ENCODE measurements at regions not wholly inside any gene's neighbourhood (a gene's known extent, or its start where the extent isn't known, plus 50 kb on each side); places are given as distances from the start of the nearest gene placed in this dataset.

- Histone ChIP-seq H3K9ac (ENCODE audit: low read length in 5 of 5) (no peak overlapping the region), H3K36me3 (ENCODE audit: control insufficient read depth in 5 of 5, insufficient read depth in 5 of 5, low read length in 5 of 5) (no peaks in the 10 kb centered on the region), H3K27me3 (ENCODE audit: control insufficient read depth in 5 of 5, insufficient read depth in 4 of 5, low read length in 5 of 5) (peaks cover 6 to 18% (median 13%) of the 10 kb centered on the region in 5 donors), H3K27ac (ENCODE audit: low read depth, low read length) (no peak overlapping the region), H3K9me3 (ENCODE audit: control insufficient read depth in 5 of 5, low read length in 5 of 5) (peaks cover 0 to 8% (median 4%) of the 10 kb centered on the region in 5 donors), H3K4me3 (ENCODE audit: low read depth in 1 of 5, low read length in 5 of 5) (no peak overlapping the region), H3K4me1 (ENCODE audit: control insufficient read depth in 5 of 5, insufficient read depth in 5 of 5, low read length in 5 of 5) (no peaks in the 10 kb centered on the region)
These were observed 122.1 kb upstream of the GPR12 start for GRCh38 chr13:26882731-26883130.

DNA sequence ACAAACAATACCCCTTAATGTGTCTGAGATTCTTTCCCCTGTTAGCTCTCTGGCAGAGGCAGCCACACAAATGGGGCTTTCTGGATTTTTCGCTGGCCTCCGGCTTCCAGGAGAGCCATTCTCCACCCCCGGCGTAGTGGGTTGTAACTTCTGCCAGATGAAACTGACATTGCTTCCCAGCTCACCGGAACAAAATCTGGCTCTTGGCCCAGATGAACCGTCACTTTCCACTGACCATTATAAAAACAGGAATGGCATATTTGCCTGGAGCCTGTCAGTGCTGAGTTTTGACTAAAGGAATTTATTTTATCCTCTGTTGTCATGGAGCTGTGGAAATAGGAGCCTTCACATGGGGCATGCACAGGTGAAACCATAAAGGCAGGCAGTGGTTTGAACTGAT lies 120.6 kb upstream of the GPR12 start:
- H3K4me3 ChIP-seq (ENCODE audit: low read depth in 1 of 5, low read length in 5 of 5): no peak overlapping the region
- no peaks in the 10 kb centered on the region for H3K4me1 ChIP-seq (ENCODE audit: control insufficient read depth in 5 of 5, insufficient read depth in 5 of 5, low read length in 5 of 5)
- no peaks in the 10 kb centered on the region for H3K36me3 ChIP-seq (ENCODE audit: control insufficient read depth in 5 of 5, insufficient read depth in 5 of 5, low read length in 5 of 5)
- no peak overlapping the region for H3K27ac ChIP-seq (ENCODE audit: low read depth, low read length)
- H3K9ac ChIP-seq (ENCODE audit: low read length in 5 of 5): no peak overlapping the region
- peaks cover 0 to 12% (median 11%) of the 10 kb centered on the region in 5 donors for H3K9me3 ChIP-seq (ENCODE audit: control insufficient read depth in 5 of 5, low read length in 5 of 5)
- H3K27me3 ChIP-seq (ENCODE audit: control insufficient read depth in 5 of 5, insufficient read depth in 4 of 5, low read length in 5 of 5): peaks cover 6 to 18% (median 13%) of the 10 kb centered on the region in 5 donors

- Histone ChIP-seq H3K9me3 (ENCODE audit: control insufficient read depth in 5 of 5, low read length in 5 of 5) (peaks cover 0 to 14% (median 12%) of the 10 kb centered on the region in 5 donors), H3K9ac (ENCODE audit: low read length in 5 of 5) (no peak overlapping the region), H3K36me3 (ENCODE audit: control insufficient read depth in 5 of 5, insufficient read depth in 5 of 5, low read length in 5 of 5) (no peaks in the 10 kb centered on the region), H3K4me1 (ENCODE audit: control insufficient read depth in 5 of 5, insufficient read depth in 5 of 5, low read length in 5 of 5) (no peaks in the 10 kb centered on the region), H3K27me3 (ENCODE audit: control insufficient read depth in 5 of 5, insufficient read depth in 4 of 5, low read length in 5 of 5) (peaks cover 6 to 18% (median 13%) of the 10 kb centered on the region in 5 donors), H3K27ac (ENCODE audit: low read depth, low read length) (no peak overlapping the region), H3K4me3 (ENCODE audit: low read depth in 1 of 5, low read length in 5 of 5) (no peak overlapping the region)
These were observed 120.1 kb upstream of the GPR12 start for GRCh38 chr13:26880735-26881134.

GRCh38 chr13:26878438-26878837 lies 117.9 kb upstream of the GPR12 start:
- H3K27ac ChIP-seq (ENCODE audit: low read depth, low read length): no peak overlapping the region
- no peaks in the 10 kb centered on the region for H3K36me3 ChIP-seq (ENCODE audit: control insufficient read depth in 5 of 5, insufficient read depth in 5 of 5, low read length in 5 of 5)
- H3K4me3 ChIP-seq (ENCODE audit: low read depth in 1 of 5, low read length in 5 of 5): no peak overlapping the region
- no peak overlapping the region for H3K9ac ChIP-seq (ENCODE audit: low read length in 5 of 5)
- peaks cover 0 to 16% (median 12%) of the 10 kb centered on the region in 5 donors for H3K9me3 ChIP-seq (ENCODE audit: control insufficient read depth in 5 of 5, low read length in 5 of 5)
- H3K4me1 ChIP-seq (ENCODE audit: control insufficient read depth in 5 of 5, insufficient read depth in 5 of 5, low read length in 5 of 5): no peaks in the 10 kb centered on the region
- H3K27me3 ChIP-seq (ENCODE audit: control insufficient read depth in 5 of 5, insufficient read depth in 4 of 5, low read length in 5 of 5): peaks cover 7 to 19% (median 12%) of the 10 kb centered on the region in 5 donors

DNA sequence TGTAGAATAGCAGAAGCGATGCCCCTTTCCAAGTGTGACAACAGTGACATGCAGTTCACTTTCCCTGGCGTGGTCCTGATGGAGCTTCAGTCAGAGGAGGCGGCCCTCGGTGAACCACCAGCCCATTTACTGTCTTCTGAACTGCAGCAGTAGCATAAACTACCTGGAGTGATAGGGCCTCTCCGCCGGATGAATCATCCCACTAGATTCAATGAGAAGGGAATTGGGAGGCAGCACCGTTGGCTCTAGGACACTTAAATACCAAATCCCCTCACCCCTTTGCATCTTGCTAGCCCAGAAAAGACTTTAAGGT lies 112.8 kb upstream of the GPR12 start:
- Histone ChIP-seq H3K9me3 (ENCODE audit: control insufficient read depth in 5 of 5, low read length in 5 of 5) (peaks cover 0 to 16% (median 12%) of the 10 kb centered on the region in 5 donors), H3K27me3 (ENCODE audit: control insufficient read depth in 5 of 5, insufficient read depth in 4 of 5, low read length in 5 of 5) (peaks cover 3 to 7% (median 4%) of the 10 kb centered on the region in 5 donors), H3K27ac (ENCODE audit: low read depth, low read length) (no peak overlapping the region), H3K9ac (ENCODE audit: low read length in 5 of 5) (no peak overlapping the region), H3K36me3 (ENCODE audit: control insufficient read depth in 5 of 5, insufficient read depth in 5 of 5, low read length in 5 of 5) (no peaks in the 10 kb centered on the region), H3K4me3 (ENCODE audit: low read depth in 1 of 5, low read length in 5 of 5) (no peak overlapping the region), H3K4me1 (ENCODE audit: control insufficient read depth in 5 of 5, insufficient read depth in 5 of 5, low read length in 5 of 5) (no peaks in the 10 kb centered on the region)

- Histone ChIP-seq H3K27me3 (ENCODE audit: control insufficient read depth in 5 of 5, insufficient read depth in 4 of 5, low read length in 5 of 5) (peaks cover 3 to 7% (median 4%) of the 10 kb centered on the region in 5 donors), H3K27ac (ENCODE audit: low read depth, low read length) (no peak overlapping the region), H3K9ac (ENCODE audit: low read length in 5 of 5) (no peak overlapping the region), H3K9me3 (ENCODE audit: control insufficient read depth in 5 of 5, low read length in 5 of 5) (peaks cover 0 to 12% (median 8%) of the 10 kb centered on the region in 5 donors), H3K4me1 (ENCODE audit: control insufficient read depth in 5 of 5, insufficient read depth in 5 of 5, low read length in 5 of 5) (no peaks in the 10 kb centered on the region), H3K36me3 (ENCODE audit: control insufficient read depth in 5 of 5, insufficient read depth in 5 of 5, low read length in 5 of 5) (no peaks in the 10 kb centered on the region), H3K4me3 (ENCODE audit: low read depth in 1 of 5, low read length in 5 of 5) (no peak overlapping the region)
These were observed 112.2 kb upstream of the GPR12 start for GRCh38 chr13:26872525-26873385.

- no peaks in the 10 kb centered on the region for H3K36me3 ChIP-seq (ENCODE audit: control insufficient read depth in 5 of 5, insufficient read depth in 5 of 5, low read length in 5 of 5)
- H3K4me3 ChIP-seq (ENCODE audit: low read depth in 1 of 5, low read length in 5 of 5): no peak overlapping the region
- H3K9ac ChIP-seq (ENCODE audit: low read length in 5 of 5): no peak overlapping the region
- no peak overlapping the region for H3K27ac ChIP-seq (ENCODE audit: low read depth, low read length)
- H3K9me3 ChIP-seq (ENCODE audit: control insufficient read depth in 5 of 5, low read length in 5 of 5): no peaks in the 10 kb centered on the region
- peaks cover 0 to 13% (median 4%) of the 10 kb centered on the region in 5 donors for H3K27me3 ChIP-seq (ENCODE audit: control insufficient read depth in 5 of 5, insufficient read depth in 4 of 5, low read length in 5 of 5)
- H3K4me1 ChIP-seq (ENCODE audit: control insufficient read depth in 5 of 5, insufficient read depth in 5 of 5, low read length in 5 of 5): no peaks in the 10 kb centered on the region
These were observed 107.0 kb upstream of the GPR12 start for GRCh38 chr13:26867451-26868091.

- Histone ChIP-seq H3K9ac (ENCODE audit: low read length in 5 of 5) (no peak overlapping the region), H3K36me3 (ENCODE audit: control insufficient read depth in 5 of 5, insufficient read depth in 5 of 5, low read length in 5 of 5) (no peaks in the 10 kb centered on the region), H3K27ac (ENCODE audit: low read depth, low read length) (no peak overlapping the region), H3K4me3 (ENCODE audit: low read depth in 1 of 5, low read length in 5 of 5) (no peak overlapping the region), H3K9me3 (ENCODE audit: control insufficient read depth in 5 of 5, low read length in 5 of 5) (peaks cover 0 to 3% (median 0%) of the 10 kb centered on the region in 5 donors), H3K27me3 (ENCODE audit: control insufficient read depth in 5 of 5, insufficient read depth in 4 of 5, low read length in 5 of 5) (peaks cover 0 to 13% (median 3%) of the 10 kb centered on the region in 5 donors), H3K4me1 (ENCODE audit: control insufficient read depth in 5 of 5, insufficient read depth in 5 of 5, low read length in 5 of 5) (no peaks in the 10 kb centered on the region)
These were observed 104.0 kb upstream of the GPR12 start for GRCh38 chr13:26864576-26864975.

- Histone ChIP-seq H3K36me3 (ENCODE audit: control insufficient read depth in 5 of 5, insufficient read depth in 5 of 5, low read length in 5 of 5) (no peaks in the 10 kb centered on the region), H3K4me3 (ENCODE audit: low read depth in 1 of 5, low read length in 5 of 5) (no peak overlapping the region), H3K27me3 (ENCODE audit: control insufficient read depth in 5 of 5, insufficient read depth in 4 of 5, low read length in 5 of 5) (peaks cover 0 to 13% (median 5%) of the 10 kb centered on the region in 5 donors), H3K9ac (ENCODE audit: low read length in 5 of 5) (no peak overlapping the region), H3K4me1 (ENCODE audit: control insufficient read depth in 5 of 5, insufficient read depth in 5 of 5, low read length in 5 of 5) (no peaks in the 10 kb centered on the region), H3K27ac (ENCODE audit: low read depth, low read length) (no peak overlapping the region), H3K9me3 (ENCODE audit: control insufficient read depth in 5 of 5, low read length in 5 of 5) (peaks cover 0 to 3% (median 0%) of the 10 kb centered on the region in 5 donors)
These were observed 101.4 kb upstream of the GPR12 start for GRCh38 chr13:26861941-26862340.

DNA sequence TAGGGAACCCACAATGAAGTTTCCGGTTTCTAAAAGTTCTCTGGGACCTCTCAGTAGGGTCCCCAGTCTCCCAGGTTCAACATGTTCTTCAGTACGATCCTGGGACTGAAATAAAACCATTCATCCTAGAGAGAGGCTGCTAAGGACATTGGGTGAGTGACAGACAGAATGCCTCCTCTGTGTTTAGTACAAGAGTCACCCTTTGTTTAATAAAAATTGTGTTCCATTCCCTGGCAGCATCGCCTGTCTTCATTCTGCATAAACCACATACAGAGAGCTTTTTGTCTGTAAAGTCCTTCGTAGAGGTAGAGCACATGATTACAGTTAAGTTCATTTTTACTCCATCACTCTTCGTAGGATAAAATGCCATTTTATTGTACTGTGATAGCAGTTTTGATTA lies 95.3 kb upstream of the GPR12 start:
- no peaks in the 10 kb centered on the region for H3K36me3 ChIP-seq (ENCODE audit: control insufficient read depth in 5 of 5, insufficient read depth in 5 of 5, low read length in 5 of 5)
- no peak overlapping the region for H3K9ac ChIP-seq (ENCODE audit: low read length in 5 of 5)
- no peaks in the 10 kb centered on the region for H3K4me1 ChIP-seq (ENCODE audit: control insufficient read depth in 5 of 5, insufficient read depth in 5 of 5, low read length in 5 of 5)
- H3K9me3 ChIP-seq (ENCODE audit: control insufficient read depth in 5 of 5, low read length in 5 of 5): peaks cover 0 to 5% (median 0%) of the 10 kb centered on the region in 5 donors
- H3K27ac ChIP-seq (ENCODE audit: low read depth, low read length): no peak overlapping the region
- peaks cover 0 to 24% (median 10%) of the 10 kb centered on the region in 5 donors for H3K27me3 ChIP-seq (ENCODE audit: control insufficient read depth in 5 of 5, insufficient read depth in 4 of 5, low read length in 5 of 5)
- no peak overlapping the region for H3K4me3 ChIP-seq (ENCODE audit: low read depth in 1 of 5, low read length in 5 of 5)

All from subcutaneous abdominal adipose tissue (tissue), 5 donors.